BJ (cell line): ENCODE measurements at regions not wholly inside any gene's neighbourhood (a gene's known extent, or its start where the extent isn't known, plus 50 kb on each side); places are given as distances from the start of the nearest gene placed in this dataset.

ENCODE experiments used
- CTCF ChIA-PET: fragments of 350-600 bp; formaldehyde crosslinking; extraction: SDS; loops from one replicate; lab custom pipeline; 2021; ENCODE audit warnings: antibody characterized with exemption, inconsistent platforms; lab: Yijun Ruan, JAX
- POLR2A ChIA-PET: fragments of 300-600 bp; sonication (Branson Sonifier 250); formaldehyde crosslinking; extraction: SDS; loops from one replicate; lab custom pipeline; 2021; ENCODE audit warnings: antibody characterized with exemption; lab: Charles Lee
- DNase-seq: peaks from one replicate; pipeline ENCODE4 v3.0.0-alpha.2; 2011; ENCODE audit warnings: low read depth
- H3K27me3 ChIP-seq: 2 replicates; pipeline ENCODE4 v1.6.0; 2011; ENCODE audit warnings: low read length; ENCODE audit not compliant: control insufficient read depth, insufficient read depth
- H3K36me3 ChIP-seq: 2 replicates; pipeline ENCODE4 v1.5.1; 2011; ENCODE audit warnings: low read length; ENCODE audit not compliant: control insufficient read depth, insufficient read depth
- H3K4me3 ChIP-seq: 2 replicates; pipeline ENCODE4 v1.5.1; 2011; ENCODE audit warnings: low read depth, mild to moderate bottlenecking, control low read depth, low read length
- TF ChIP-seq, protein P1 (sequence below): IDR thresholded peaks from 2 replicates; pipeline ENCODE4 v1.5.1; 2011; ENCODE audit warnings: low read depth, mild to moderate bottlenecking, control low read depth, inconsistent platforms, low read length, moderate library complexity; ENCODE audit not compliant: insufficient read depth

DNA sequence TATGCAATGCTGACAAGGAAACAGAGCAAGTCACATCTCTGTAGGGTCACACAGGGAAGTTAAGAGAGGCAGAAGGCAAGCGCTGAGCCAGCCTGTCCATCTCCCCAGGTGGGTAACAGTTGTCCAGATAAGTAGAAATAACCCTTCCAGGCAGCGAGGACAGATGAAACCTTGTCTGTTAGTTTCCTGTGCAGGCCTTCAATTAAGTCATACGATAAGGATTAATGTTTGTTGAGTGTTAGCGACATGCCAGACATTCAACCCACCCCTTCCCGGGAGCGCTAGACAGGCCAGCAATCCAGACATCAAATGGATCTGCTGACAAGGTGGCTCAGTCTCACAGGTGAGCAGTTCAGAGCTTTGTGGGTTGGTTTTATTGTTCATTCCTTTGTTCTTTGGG is 221.5 kb upstream of the FMN2 start:
- DNase-seq = no peak
- Histone ChIP-seq H3K36me3 (no peaks in the 10 kb centered on the region), H3K4me3 (no peak overlapping the region), H3K27me3 (no peaks in the 10 kb centered on the region)
- POLR2A ChIA-PET = no interaction called here
- CTCF ChIA-PET = no interaction called here
- TF ChIP-seq, protein P1, sequence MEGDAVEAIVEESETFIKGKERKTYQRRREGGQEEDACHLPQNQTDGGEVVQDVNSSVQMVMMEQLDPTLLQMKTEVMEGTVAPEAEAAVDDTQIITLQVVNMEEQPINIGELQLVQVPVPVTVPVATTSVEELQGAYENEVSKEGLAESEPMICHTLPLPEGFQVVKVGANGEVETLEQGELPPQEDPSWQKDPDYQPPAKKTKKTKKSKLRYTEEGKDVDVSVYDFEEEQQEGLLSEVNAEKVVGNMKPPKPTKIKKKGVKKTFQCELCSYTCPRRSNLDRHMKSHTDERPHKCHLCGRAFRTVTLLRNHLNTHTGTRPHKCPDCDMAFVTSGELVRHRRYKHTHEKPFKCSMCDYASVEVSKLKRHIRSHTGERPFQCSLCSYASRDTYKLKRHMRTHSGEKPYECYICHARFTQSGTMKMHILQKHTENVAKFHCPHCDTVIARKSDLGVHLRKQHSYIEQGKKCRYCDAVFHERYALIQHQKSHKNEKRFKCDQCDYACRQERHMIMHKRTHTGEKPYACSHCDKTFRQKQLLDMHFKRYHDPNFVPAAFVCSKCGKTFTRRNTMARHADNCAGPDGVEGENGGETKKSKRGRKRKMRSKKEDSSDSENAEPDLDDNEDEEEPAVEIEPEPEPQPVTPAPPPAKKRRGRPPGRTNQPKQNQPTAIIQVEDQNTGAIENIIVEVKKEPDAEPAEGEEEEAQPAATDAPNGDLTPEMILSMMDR = no peak

DNA sequence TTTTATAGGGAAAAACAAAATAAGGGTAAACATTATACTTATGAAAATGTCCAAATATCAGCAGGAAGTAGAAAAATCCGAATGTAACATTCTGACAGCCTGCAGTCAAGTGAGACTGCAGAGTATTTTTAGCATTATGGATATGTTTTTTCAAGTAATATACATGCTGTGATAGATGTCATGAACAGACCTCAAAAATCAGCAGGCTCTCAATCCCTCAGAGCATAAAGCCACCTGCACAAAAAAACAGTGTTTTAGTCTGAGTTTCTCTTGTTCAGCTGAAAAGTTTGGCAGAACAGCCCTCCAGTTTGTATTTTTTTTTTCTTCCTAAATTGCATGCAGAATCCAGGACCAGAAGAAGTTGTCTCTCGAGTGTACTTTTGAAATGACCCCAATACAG is 219.1 kb upstream of the FMN2 start:
- Histone ChIP-seq H3K36me3 (no peaks in the 10 kb centered on the region), H3K27me3 (no peaks in the 10 kb centered on the region)
- CTCF ChIA-PET = no interaction called here

DNA sequence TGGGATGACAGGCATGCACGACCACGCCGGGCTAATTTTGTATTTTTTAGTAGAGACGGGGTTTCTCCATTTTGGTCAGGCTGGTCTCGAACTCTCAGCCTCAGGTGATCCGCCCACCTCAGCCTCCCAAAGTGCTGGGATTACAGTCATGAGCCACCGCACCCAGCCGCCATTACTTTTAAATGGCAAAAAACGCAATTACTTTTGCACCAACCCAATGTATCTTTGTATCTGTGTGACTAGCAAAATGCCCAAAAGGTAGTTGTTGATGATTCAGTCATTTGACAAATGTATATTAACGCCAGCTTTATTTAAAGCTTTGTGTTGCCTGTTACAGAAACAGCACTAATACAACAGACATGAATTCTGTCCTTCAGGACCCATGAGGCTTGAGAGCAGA is 216.9 kb upstream of the FMN2 start:
- H3K36me3 ChIP-seq = no peaks in the 10 kb centered on the region
- no peak for DNase-seq
- CTCF ChIA-PET = no interaction called here
- TF ChIP-seq, protein P1 = no peak
- POLR2A ChIA-PET = no interaction called here
- H3K27me3 ChIP-seq = no peaks in the 10 kb centered on the region
- no peak overlapping the region for H3K4me3 ChIP-seq

More for the DNA sequence above, 219.1 kb upstream of the FMN2 start:
- H3K4me3 ChIP-seq = no peak overlapping the region
- POLR2A ChIA-PET = no interaction called here
- TF ChIP-seq, protein P1 = no peak
- no peak for DNase-seq

DNA sequence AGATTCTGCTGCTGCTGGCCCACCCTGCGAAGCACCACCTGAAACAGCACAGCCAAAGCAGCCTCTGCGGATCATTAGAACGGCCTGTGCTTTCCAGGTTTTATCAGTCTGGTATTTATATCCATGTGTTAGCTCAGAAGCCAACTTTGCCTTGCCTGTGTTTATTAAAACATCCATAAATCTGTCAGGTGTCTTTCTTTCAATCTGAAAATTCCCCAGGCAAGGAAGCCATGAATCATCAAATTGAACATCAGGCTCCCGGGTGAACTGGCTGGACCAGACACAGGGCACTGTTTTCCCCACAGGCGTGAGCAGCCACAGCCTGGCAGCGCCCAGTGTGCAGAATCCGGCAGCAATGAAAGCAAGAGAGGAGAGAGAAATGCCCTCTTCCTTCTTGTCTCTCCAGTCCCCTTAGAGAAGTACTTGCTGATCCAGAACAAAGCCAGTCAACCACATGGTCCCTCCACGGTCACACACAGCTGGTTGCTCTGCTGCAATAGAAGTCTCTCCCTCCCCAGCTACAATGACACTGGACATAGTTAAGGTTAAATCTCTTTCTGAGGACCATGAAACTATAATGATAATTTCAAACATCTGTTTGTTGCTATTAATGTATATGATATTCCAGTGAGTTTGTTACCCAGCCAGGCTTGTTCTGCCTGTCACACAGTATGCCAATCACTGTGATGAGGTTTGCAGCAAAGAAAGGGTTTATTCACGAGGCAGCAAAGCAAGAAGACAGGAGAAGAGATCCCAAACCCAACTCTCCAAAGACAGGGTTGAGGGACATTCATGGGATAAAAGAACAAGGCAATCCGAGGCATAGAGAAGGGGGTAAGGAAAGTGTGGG is 212.1 kb upstream of the FMN2 start:
- no peaks in the 10 kb centered on the region for H3K36me3 ChIP-seq
- no peak overlapping the region for H3K4me3 ChIP-seq
- no peak for DNase-seq
- ChIA-PET CTCF (no interaction called here), POLR2A (no interaction called here)
- TF ChIP-seq, protein P1 = no peak
- no peaks in the 10 kb centered on the region for H3K27me3 ChIP-seq

DNA sequence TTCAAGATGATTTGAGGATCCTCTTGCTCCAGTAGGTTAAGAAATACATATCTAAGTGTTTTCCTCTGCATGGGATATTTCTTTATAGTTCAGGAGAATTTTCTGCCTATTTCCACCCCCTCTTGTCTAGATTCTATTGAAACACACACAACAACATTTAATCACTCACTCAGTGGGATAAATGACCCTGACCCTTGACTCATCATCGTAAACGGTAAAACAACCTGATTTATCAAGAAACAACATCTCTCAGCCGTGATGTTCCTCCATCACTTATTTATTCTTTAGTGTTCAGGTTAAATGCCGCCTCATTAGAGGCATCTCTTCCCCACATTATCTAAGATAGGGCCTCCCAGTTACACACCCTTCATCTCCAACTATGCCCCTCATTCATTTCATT is 208.7 kb upstream of the FMN2 start:
- DNase-seq = no peak
- CTCF ChIA-PET = no interaction called here
- TF ChIP-seq, protein P1 = no peak
- no peaks in the 10 kb centered on the region for H3K27me3 ChIP-seq
- H3K4me3 ChIP-seq = no peak overlapping the region
- POLR2A ChIA-PET = no interaction called here
- H3K36me3 ChIP-seq = no peaks in the 10 kb centered on the region
